ENCODE measurements at regions not wholly inside any gene's neighbourhood (a gene's known extent, or its start where the extent isn't known, plus 50 kb on each side); places are given as distances from the start of the nearest gene placed in this dataset.
"Not testable (repeated sequence)": the region's sequence is repeated elsewhere in the genome, so short reads cannot be mapped to it uniquely, and the experiment has no call there.

GRCh38 chr7:128561116-128561722 is 84.7 kb downstream of the METTL2B start:
- peaks cover 7 to 21% (median 14%) of the 10 kb centered on the region in 4 donors for H3K4me1 ChIP-seq
- H3K9me3 ChIP-seq; H3K4me3 ChIP-seq; H3K27me3 ChIP-seq; DNase-seq (ENCODE audit: extremely low spot score); intact Hi-C loops (cut with DNase I): not testable (repeated sequence)
- peak overlapping the region in 1 of 4 donors; percentile 11 for H3K27ac ChIP-seq (replicated peaks in 1 of 4)
- peaks cover 0 to 11% (median 4%) of the 10 kb centered on the region in 4 donors for H3K36me3 ChIP-seq
- 66% methylated on average over 3 of the region's 4 CpGs for WGBS

- 100% methylated on average over 5 of the region's 5 CpGs for WGBS
- H3K27ac ChIP-seq (replicated peaks in 1 of 4); H3K9me3 ChIP-seq; H3K27me3 ChIP-seq; intact Hi-C loops (cut with DNase I); H3K4me3 ChIP-seq; DNase-seq (ENCODE audit: extremely low spot score): not testable (repeated sequence)
- peaks cover 7 to 21% (median 14%) of the 10 kb centered on the region in 4 donors for H3K4me1 ChIP-seq
- peaks cover 0 to 11% (median 4%) of the 10 kb centered on the region in 4 donors for H3K36me3 ChIP-seq
Observed at GRCh38 chr7:128562795-128563194, 86.2 kb downstream of the METTL2B start.

- H3K27me3 ChIP-seq; DNase-seq (ENCODE audit: extremely low spot score); H3K4me3 ChIP-seq; H3K36me3 ChIP-seq; intact Hi-C loops (cut with DNase I); H3K9me3 ChIP-seq; H3K27ac ChIP-seq (replicated peaks in 1 of 4): not testable (repeated sequence)
- 95% methylated on average over 2 of the region's 2 CpGs for WGBS
- peaks cover 7 to 15% (median 13%) of the 10 kb centered on the region in 4 donors for H3K4me1 ChIP-seq
Observed at GRCh38 chr7:128564123-128564700, 87.7 kb downstream of the METTL2B start.

GRCh38 chr7:128564932-128565864 is 88.7 kb downstream of the METTL2B start:
- H3K27ac ChIP-seq (replicated peaks in 1 of 4); H3K27me3 ChIP-seq; H3K36me3 ChIP-seq; intact Hi-C loops (cut with DNase I); H3K4me3 ChIP-seq; H3K9me3 ChIP-seq; DNase-seq (ENCODE audit: extremely low spot score): not testable (repeated sequence)
- 72% methylated on average over 4 of the region's 4 CpGs for WGBS
- peaks cover 7 to 12% (median 11%) of the 10 kb centered on the region in 4 donors for H3K4me1 ChIP-seq

GRCh38 chr7:128575277-128575676 is 96.8 kb upstream of the GARIN1A start:
- H3K4me1 ChIP-seq; intact Hi-C loops (cut with DNase I); H3K27ac ChIP-seq (replicated peaks in 1 of 4); H3K4me3 ChIP-seq; H3K9me3 ChIP-seq; H3K27me3 ChIP-seq; DNase-seq (ENCODE audit: extremely low spot score): not testable (repeated sequence)
- WGBS: 100% methylated on average over 3 of the region's 3 CpGs
- peaks cover under 1 to 25% (median 17%) of the 10 kb centered on the region in 4 donors for H3K36me3 ChIP-seq

GRCh38 chr7:128576953-128577352 is 95.1 kb upstream of the GARIN1A start:
- H3K27me3 ChIP-seq; H3K4me1 ChIP-seq; intact Hi-C loops (cut with DNase I); H3K4me3 ChIP-seq; H3K27ac ChIP-seq (replicated peaks in 1 of 4); H3K9me3 ChIP-seq; DNase-seq (ENCODE audit: extremely low spot score): not testable (repeated sequence)
- WGBS: no CpG with 5 or more reads among the region's 27 CpGs
- peaks cover 0 to 36% (median 19%) of the 10 kb centered on the region in 4 donors for H3K36me3 ChIP-seq

GRCh38 chr7:128579843-128580242 is 92.2 kb upstream of the GARIN1A start:
- H3K4me3 ChIP-seq; H3K4me1 ChIP-seq; H3K27me3 ChIP-seq; H3K27ac ChIP-seq (replicated peaks in 1 of 4); intact Hi-C loops (cut with DNase I); DNase-seq (ENCODE audit: extremely low spot score); H3K9me3 ChIP-seq: not testable (repeated sequence)
- H3K36me3 ChIP-seq: peaks cover under 1 to 42% (median 15%) of the 10 kb centered on the region in 4 donors
- 100% methylated on average over 1 of the region's 4 CpGs for WGBS

GRCh38 chr7:128581100-128581499 is 91.0 kb upstream of the GARIN1A start:
- H3K27ac ChIP-seq (replicated peaks in 1 of 4); DNase-seq (ENCODE audit: extremely low spot score); H3K9me3 ChIP-seq; H3K4me3 ChIP-seq; H3K27me3 ChIP-seq; H3K4me1 ChIP-seq; intact Hi-C loops (cut with DNase I): not testable (repeated sequence)
- H3K36me3 ChIP-seq: peaks cover 4 to 43% (median 18%) of the 10 kb centered on the region in 4 donors
- 92% methylated on average over 5 of the region's 5 CpGs for WGBS

GRCh38 chr7:128581825-128582561 is 90.1 kb upstream of the GARIN1A start:
- H3K36me3 ChIP-seq: peaks cover 4 to 48% (median 18%) of the 10 kb centered on the region in 4 donors
- intact Hi-C loops (cut with DNase I); H3K4me1 ChIP-seq: not testable (repeated sequence)

GRCh38 chr7:128586715-128587114 is 85.4 kb upstream of the GARIN1A start:
- DNase-seq (ENCODE audit: extremely low spot score); H3K27ac ChIP-seq (replicated peaks in 1 of 4); intact Hi-C loops (cut with DNase I); H3K4me3 ChIP-seq; H3K9me3 ChIP-seq; H3K4me1 ChIP-seq; H3K27me3 ChIP-seq: not testable (repeated sequence)
- peaks cover 4 to 30% (median 11%) of the 10 kb centered on the region in 4 donors for H3K36me3 ChIP-seq

More at GRCh38 chr7:128581825-128582561, 90.1 kb upstream of the GARIN1A start:
- not testable (repeated sequence) for H3K27ac ChIP-seq (replicated peaks in 1 of 4); H3K9me3 ChIP-seq; H3K27me3 ChIP-seq; H3K4me3 ChIP-seq; DNase-seq (ENCODE audit: extremely low spot score)
- 100% methylated on average over 1 of the region's 2 CpGs for WGBS

Data from esophagus muscularis mucosa (tissue), 4 donors.